SKM-1 treated with dmso at 0.1 percent for 144 hours (cell line): ENCODE measurements at regions not wholly inside any gene's neighbourhood (a gene's known extent, or its start where the extent isn't known, plus 50 kb on each side); places are given as distances from the start of the nearest gene placed in this dataset.

Experiments used
- DNase-seq: peaks from one replicate; lab custom pipeline; 2025; ENCODE audit not compliant: unreplicated experiment; lab: John Stamatoyannopoulos, UW

DNA sequence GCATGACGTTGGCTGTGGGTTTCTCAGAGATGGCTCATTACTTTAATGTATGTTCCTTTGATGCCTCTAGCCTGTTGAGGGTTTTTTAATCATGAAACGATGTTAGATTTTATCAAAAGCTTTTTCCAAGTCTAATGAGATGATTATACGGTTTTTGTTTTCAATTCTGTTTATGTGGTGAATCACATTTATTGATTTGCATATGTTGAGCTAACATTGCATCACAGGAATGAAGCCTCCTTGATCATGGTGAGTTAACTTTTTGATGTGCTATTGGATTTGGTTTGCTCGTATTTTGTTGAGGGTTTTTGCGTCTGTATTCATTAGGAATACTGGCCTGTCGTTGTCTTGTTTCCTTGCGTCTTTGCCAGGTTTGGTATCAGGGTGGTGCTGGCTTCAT lies 52.3 kb upstream of the PTPN12 start:
- no peak for DNase-seq

DNA sequence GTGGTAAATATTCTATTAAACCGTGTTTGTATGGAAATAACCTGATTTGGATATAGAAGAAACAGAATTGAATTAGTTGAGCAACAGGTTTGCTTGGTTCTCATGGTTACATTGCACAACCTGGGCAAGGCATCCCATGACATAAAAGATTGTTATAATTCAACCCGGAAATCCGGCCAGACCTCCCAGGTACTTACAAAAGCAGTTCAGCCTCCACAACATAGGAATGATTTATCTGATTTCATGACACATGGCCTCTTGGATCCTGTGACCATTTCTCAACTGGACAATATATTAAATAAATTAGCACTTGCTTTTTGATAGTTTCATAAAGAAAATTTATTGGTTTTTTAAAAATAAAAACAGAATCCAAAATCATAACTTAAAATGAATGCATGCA lies 55.1 kb upstream of the PTPN12 start:
- peak; percentile 37 for DNase-seq

DNA sequence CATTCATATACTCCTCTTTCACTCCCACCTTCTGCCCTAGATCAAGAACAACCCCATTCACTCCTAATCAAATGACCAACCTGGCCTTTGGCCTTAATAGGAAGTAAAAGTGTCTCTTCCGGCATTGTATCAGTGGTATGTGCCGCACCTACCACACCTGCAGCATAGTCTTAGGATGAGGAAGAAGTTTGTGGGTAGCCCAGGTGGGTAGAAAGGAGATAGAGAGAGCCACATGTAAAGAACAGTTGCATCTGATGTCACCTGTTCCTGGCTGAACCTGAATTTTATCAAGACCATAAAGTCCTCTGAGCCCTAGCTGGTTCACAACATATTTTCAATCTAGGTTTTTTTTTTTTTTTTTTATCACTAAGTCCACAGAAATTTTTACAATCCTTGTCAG lies 55.5 kb upstream of the PTPN12 start:
- no peak for DNase-seq

DNA sequence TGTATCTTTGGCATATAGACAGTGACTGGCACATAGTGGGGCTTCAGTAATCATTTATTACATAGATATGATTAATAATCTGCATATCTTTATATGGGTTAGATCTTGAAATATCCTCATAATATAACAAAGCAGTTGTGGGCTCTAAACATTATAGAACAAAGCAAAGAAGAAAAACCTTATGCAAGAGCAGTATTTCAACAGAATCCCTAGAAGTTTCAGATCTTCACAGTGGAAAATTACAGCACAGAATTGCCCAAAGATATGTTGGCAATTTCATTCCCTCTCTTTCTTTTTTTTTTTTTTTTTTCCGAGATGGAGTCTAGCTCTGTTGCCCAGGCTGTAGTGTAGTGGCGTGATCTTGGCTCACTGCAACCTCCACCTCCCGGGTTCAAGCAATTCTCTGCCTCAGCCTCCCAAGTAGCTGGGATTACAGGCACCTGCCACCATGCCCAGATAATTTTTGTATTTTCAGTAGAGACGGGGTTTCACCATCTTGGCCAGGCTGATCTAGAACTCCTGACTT lies 56.9 kb upstream of the PTPN12 start:
- peak; percentile 39 for DNase-seq

DNA sequence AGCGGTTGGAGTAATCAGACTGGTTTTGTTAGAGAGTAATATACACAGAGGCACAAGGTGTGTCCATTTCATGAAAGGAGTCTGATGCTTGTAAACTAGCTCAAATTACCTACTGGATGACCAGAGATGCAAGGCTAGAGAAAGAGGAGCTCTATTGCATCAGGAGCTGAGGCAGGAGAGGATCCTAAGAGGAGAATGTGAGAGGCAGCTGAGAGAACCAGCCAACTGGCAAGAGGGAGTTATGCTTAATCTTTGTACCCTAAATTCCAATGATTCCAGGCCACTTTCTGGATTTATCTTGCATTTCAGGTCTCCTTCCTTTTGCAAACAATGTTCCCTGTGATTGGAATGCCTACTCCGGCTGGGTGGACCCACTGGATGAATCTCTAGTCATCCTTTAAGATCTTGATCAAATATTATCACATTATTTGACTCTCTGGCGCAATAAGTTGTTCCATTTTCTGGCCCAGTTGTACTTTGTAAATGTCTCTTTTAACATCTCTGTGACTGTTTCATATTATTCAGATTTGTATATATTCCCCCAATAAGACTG lies 57.5 kb upstream of the PTPN12 start:
- DNase-seq, result no peak

DNA sequence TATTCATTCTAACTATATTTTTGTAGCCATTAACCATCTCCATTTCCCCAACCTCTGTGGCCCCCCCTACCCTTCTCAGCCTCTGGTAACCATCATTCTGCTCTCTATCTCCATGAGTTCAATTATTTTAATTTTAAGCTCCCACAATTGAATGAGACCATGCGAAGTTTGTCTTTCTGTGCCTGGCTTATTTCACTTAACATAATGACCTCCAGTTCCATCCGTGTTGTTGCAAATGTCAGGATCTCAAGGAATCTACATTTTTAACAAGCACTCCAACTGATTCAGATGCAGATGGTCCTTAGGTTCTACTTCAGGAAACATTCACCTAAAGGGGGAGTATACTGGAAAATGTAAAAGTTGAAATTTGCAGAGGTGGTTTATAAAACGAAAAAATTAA lies 60.2 kb upstream of the PTPN12 start:
- no peak for DNase-seq

DNA sequence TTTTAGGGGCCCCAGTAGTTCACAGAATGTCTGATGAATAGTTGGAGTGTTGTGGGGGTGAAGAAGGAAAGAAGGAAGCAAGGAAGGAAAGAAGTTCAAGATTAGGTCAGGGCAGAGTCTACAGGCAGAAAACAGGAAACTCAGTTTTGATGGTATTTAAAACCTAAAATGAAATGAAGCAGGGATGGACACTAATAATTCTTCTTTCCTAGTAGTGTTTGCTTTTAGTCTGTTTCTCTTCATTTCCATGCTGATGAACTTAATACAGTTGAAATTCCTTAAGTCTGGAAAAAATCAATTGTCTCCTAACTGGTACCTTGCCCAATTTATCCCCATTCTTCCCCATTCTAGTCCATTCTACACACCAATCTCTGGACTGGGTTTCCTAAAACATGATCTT lies 59.0 kb upstream of the GSAP start:
- no peak for DNase-seq

DNA sequence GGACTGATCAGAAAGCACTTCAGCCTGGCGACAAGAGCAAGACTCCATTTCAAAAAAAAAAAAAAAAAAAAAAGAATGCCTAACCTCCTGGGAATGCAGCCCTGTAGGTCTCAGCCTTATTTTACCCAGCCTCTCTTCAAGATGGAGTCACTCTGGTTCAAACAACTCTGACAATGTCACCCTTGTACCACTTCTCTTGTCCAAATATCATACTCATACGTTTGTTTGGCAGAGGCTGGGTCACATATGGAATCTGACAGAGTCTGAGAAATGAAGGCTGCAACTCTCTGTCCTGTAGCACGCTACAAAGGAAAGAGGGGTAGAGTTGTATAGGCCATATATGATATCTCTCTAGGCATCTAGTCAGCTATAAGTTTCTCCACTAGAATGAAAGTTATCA lies 58.6 kb upstream of the GSAP start:
- no peak for DNase-seq

DNA sequence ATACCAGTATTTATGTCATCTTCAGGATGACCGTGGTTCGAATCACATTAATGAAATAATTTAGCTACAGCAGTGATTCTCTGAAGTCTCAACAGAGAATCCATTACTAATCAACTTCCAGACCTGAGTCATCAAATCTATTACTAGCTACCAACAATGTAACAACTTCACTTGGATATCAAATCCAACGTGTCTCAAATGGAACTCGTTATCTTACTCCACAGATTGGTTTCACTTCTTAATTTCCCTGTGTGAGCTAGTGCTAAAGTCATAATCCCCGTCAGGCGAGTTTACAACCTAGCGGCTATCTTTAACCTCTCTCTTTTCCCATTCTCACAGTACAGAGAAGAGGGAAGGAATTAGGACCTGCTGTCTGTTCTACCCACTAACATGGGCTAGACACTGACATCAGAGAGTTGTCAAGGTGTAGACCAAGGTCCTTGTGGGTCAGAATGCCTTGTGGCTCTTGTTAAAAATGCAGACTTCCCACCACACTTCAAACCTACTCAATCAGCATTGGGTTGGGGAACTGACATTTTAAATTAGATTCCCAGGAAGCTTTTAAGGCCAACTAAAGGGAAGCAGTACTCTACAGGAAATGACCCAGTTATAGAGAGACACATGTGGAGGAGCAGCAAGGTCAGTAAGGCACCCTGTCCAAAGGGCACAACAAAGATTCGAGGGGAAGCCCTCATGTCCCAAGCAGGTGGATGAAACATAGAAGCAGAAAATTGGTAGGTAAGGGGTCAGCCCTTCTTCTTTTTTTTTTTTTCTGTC lies 57.3 kb upstream of the GSAP start:
- no peak for DNase-seq

DNA sequence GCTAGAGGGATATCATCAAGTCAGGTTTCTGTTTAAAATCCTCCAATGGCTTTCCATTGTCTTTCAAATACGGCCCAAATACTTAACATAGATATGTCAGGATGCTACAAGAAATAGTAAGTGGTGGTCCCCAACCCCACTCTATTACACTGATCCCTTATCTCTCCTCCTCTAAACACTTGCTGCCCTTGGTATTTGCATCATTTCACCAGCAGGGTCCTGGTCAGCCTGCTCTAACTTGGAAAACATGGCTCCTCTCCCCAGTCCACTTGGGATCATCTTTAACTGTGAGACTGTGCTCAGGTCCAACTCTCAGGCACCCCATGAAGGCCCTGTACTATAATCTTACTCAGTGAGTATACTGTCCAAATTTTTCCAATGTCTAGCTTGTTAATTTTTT lies 53.8 kb upstream of the GSAP start:
- DNase-seq, result no peak

DNA sequence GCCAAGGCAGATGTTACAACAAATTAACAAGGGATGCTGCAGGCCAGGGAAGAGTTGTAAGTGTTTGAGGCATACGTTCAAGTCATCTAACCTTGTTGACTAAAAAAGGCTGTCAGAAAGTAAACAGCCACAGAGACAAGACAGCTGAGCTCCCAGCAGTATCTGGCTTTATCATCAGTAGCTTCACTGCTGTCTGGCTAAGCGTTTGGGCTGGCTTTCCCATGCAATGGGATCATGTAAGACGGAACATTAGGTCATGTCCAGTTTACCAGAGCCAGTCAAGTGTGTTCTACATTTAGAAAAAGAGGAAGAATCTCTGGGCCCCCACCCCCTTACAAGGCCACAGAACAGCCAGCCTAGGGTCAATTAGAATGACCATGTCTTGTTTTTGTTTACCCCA lies 51.3 kb upstream of the GSAP start:
- peak; percentile 60 for DNase-seq

DNA sequence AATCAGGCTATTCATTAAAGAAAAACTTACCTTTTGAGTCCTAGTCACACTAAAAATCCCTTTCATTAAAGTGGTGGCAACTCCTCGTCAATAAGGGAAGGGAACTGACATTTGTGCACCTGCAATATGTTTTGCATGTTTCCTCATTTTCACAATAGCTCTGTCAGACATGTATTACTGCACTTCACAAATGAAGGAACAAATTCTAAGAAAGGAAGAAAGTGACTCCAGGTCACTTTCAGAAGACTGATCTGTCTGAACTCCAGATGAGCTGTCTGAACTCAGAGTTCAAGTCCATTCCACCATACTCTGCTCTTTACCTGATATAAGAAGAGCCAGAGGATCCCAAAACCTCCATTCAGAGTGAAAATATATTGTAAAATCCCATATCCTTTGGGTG lies 50.3 kb upstream of the GSAP start:
- peak; percentile 67 for DNase-seq
